Motor neuron (in vitro differentiated cells): ENCODE measurements at regions not wholly inside any gene's neighbourhood (a gene's known extent, or its start where the extent isn't known, plus 50 kb on each side); places are given as distances from the start of the nearest gene placed in this dataset.
"Not testable (repeated sequence)": the region's sequence is repeated elsewhere in the genome, so short reads cannot be mapped to it uniquely, and the experiment has no call there.

Experiments used
- ATAC-seq, 8 experiments: fragments of 200-7000 bp; cut with Tn5 transposase; replicated peaks in 6 of 8; 2 replicates each; pipeline ENCODE4 v1.8.0; 2021; ENCODE audit warnings: mild to moderate bottlenecking in 8 of 8, moderate library complexity in 8 of 8
- H3K27ac ChIP-seq, 2 donors: fragments of 250-450 bp; sonication (Bioruptor Pico); 2 replicates each; pipeline ENCODE4 v1.9.0; 2021; ENCODE audit warnings: antibody characterized with exemption in 2 of 2, mild to moderate bottlenecking in 2 of 2, moderate library complexity in 1 of 2
- H3K4me1 ChIP-seq, 2 donors: fragments of 250-450 bp; sonication (Bioruptor Pico); replicated peaks in 1 of 2; 2 replicates each; pipeline ENCODE4 v1.6.1; 2021; ENCODE audit warnings: antibody characterized with exemption in 2 of 2, mild to moderate bottlenecking in 2 of 2, moderate library complexity in 1 of 2
- H3K4me3 ChIP-seq, 5 donors: fragments of 250-450 bp; sonication (Bioruptor Pico); 2 replicates each; pipeline ENCODE4 v1.9.0; 2021; ENCODE audit warnings: antibody characterized with exemption in 5 of 5, mild to moderate bottlenecking in 5 of 5, moderate library complexity in 4 of 5
- WGBS, 10 experiments: fragments of 450-650 bp; shearing (Covaris generic); methylation state at CpG; one replicate each; pipeline ENCODE4 v1.0.0; 2022; 5-methylcytosine and 5-hydroxymethylcytosine counted together
- in situ Hi-C, 9 experiments: fragments of 400-800 bp; cut with MboI; loops; one replicate each; pipeline ENCODE4 v1.15.0; 2021; ENCODE audit warnings: low sequenced_read_pairs in 9 of 9, low pct_unique_long_range_greater_than_20kb in 2 of 9; ENCODE audit not compliant: unreplicated experiment in 9 of 9

GRCh38 chr6:93701526-93701925, 282.2 kb upstream of the EPHA7 start:
- in situ Hi-C loops, result no loop called here
- 0 to 100% (median 31%) methylated on average over 1 to 2 of the region's 2 CpGs; no CpG with 5 or more reads in 2 of the 10 experiments for WGBS, 10 experiments
- Histone ChIP-seq H3K4me3 (no peak overlapping the region), H3K27ac (no peak overlapping the region), H3K4me1 (peaks cover 0 to 4% of the 10 kb centered on the region in 2 donors)
- no peak for ATAC-seq

- Histone ChIP-seq H3K4me1 (no peaks in the 10 kb centered on the region), H3K4me3 (no peak overlapping the region), H3K27ac (no peak overlapping the region)
- no peak for ATAC-seq
- in situ Hi-C loops, result no loop called here
- 16 to 100% (median 67%) methylated on average over 1 to 2 of the region's 2 CpGs; no CpG with 5 or more reads in 5 of the 10 experiments for WGBS, 10 experiments
Measured at GRCh38 chr6:93685494-93685893, 266.1 kb upstream of the EPHA7 start.

- Histone ChIP-seq H3K27ac (no peak overlapping the region), H3K4me3 (no peak overlapping the region), H3K4me1 (no peaks in the 10 kb centered on the region)
- WGBS, 10 experiments, result 0 to 100% (median 20%) methylated on average over 1 of the region's 1 CpG; no CpG with 5 or more reads in 7 of the 10 experiments
- no peak for ATAC-seq
- in situ Hi-C loops, result no loop called here
Measured at GRCh38 chr6:93684339-93684738, 265.0 kb upstream of the EPHA7 start.

- no peak overlapping the region for H3K27ac ChIP-seq
- no peak for ATAC-seq
- in situ Hi-C loops, result no loop called here
- H3K4me3 ChIP-seq, result no peak overlapping the region
- WGBS, 10 experiments, result 31 to 100% (median 56%) methylated on average over 1 to 3 of the region's 3 CpGs; no CpG with 5 or more reads in 1 of the 10 experiments
- no peaks in the 10 kb centered on the region for H3K4me1 ChIP-seq
Measured at GRCh38 chr6:93679836-93680235, 260.5 kb upstream of the EPHA7 start.

GRCh38 chr6:93678841-93679454, 259.6 kb upstream of the EPHA7 start:
- ATAC-seq, result peak in 1 of 8 experiments; percentile 18
- in situ Hi-C loops, result no loop called here
- Histone ChIP-seq H3K27ac (no peak overlapping the region), H3K4me1 (no peaks in the 10 kb centered on the region), H3K4me3 (no peak overlapping the region)
- WGBS, 10 experiments, result 0 to 88% (median 67%) methylated on average over 2 to 4 of the region's 4 CpGs

GRCh38 chr6:93677264-93677965, 258.1 kb upstream of the EPHA7 start:
- no peak overlapping the region for H3K27ac ChIP-seq
- no peak for ATAC-seq
- no peak overlapping the region for H3K4me3 ChIP-seq
- H3K4me1 ChIP-seq, result no peaks in the 10 kb centered on the region
- in situ Hi-C loops, result no loop called here
- 0 to 87% (median 67%) methylated on average over 1 to 4 of the region's 4 CpGs; no CpG with 5 or more reads in 1 of the 10 experiments for WGBS, 10 experiments

GRCh38 chr6:93676581-93676980, 257.2 kb upstream of the EPHA7 start:
- H3K4me3 ChIP-seq, result no peak overlapping the region
- no peaks in the 10 kb centered on the region for H3K4me1 ChIP-seq
- WGBS, 10 experiments, result 8 to 89% (median 75%) methylated on average over 1 of the region's 1 CpG; no CpG with 5 or more reads in 3 of the 10 experiments
- ATAC-seq, result no peak
- in situ Hi-C loops, result no loop called here
- H3K27ac ChIP-seq, result no peak overlapping the region

GRCh38 chr6:93675856-93676417, 256.6 kb upstream of the EPHA7 start:
- in situ Hi-C loops, result no loop called here

GRCh38 chr6:93663111-93663510, 243.8 kb upstream of the EPHA7 start:
- in situ Hi-C loops, result no loop called here
- Histone ChIP-seq H3K4me1 (no peaks in the 10 kb centered on the region), H3K27ac (no peak overlapping the region), H3K4me3 (no peak overlapping the region)
- 0 to 75% (median 0%) methylated on average over 1 of the region's 1 CpG; no CpG with 5 or more reads in 6 of the 10 experiments for WGBS, 10 experiments
- no peak for ATAC-seq

More at GRCh38 chr6:93675856-93676417, 256.6 kb upstream of the EPHA7 start:
- Histone ChIP-seq H3K27ac (no peak overlapping the region), H3K4me3 (no peak overlapping the region), H3K4me1 (no peaks in the 10 kb centered on the region)
- ATAC-seq, result no peak
- 0 to 100% (median 86%) methylated on average over 1 of the region's 1 CpG; no CpG with 5 or more reads in 1 of the 10 experiments for WGBS, 10 experiments

- ATAC-seq, result no peak
- in situ Hi-C loops, result no loop called here
- Histone ChIP-seq H3K4me1 (no peaks in the 10 kb centered on the region), H3K27ac (no peak overlapping the region), H3K4me3 (no peak overlapping the region)
- 0 to 100% (median 75%) methylated on average over 1 to 2 of the region's 2 CpGs for WGBS, 10 experiments
Measured at GRCh38 chr6:93654548-93654947, 235.2 kb upstream of the EPHA7 start.

GRCh38 chr6:93644611-93645010, 225.3 kb upstream of the EPHA7 start:
- no peaks in the 10 kb centered on the region for H3K4me1 ChIP-seq
- 82 to 100% (median 96%) methylated on average over 2 to 4 of the region's 5 CpGs; no CpG with 5 or more reads in 7 of the 10 experiments for WGBS, 10 experiments
- in situ Hi-C loops, result no loop called here
- ATAC-seq, result no peak
- H3K4me3 ChIP-seq, result no peak overlapping the region
- H3K27ac ChIP-seq, result no peak overlapping the region

GRCh38 chr6:93639126-93639525, 219.8 kb upstream of the EPHA7 start:
- H3K27ac ChIP-seq, result no peak overlapping the region
- H3K4me3 ChIP-seq, result no peak overlapping the region
- ATAC-seq, result no peak
- in situ Hi-C loops, result no loop called here
- H3K4me1 ChIP-seq, result no peaks in the 10 kb centered on the region

- in situ Hi-C loops, H3K4me1 ChIP-seq, H3K27ac ChIP-seq, ATAC-seq, H3K4me3 ChIP-seq: not testable (repeated sequence)
- 40 to 99% (median 66%) methylated on average over 1 to 29 of the region's 38 CpGs; no CpG with 5 or more reads in 6 of the 10 experiments for WGBS, 10 experiments
Measured at GRCh38 chr6:93636987-93637664, 217.8 kb upstream of the EPHA7 start.
